ENCODE measurements at regions not wholly inside any gene's neighbourhood (a gene's known extent, or its start where the extent isn't known, plus 50 kb on each side); places are given as distances from the start of the nearest gene placed in this dataset.
A peak's percentile ranks its signal among the peaks of the same experiment; 100 is the strongest.

GRCh38 chr5:73311291-73312110 is 137.1 kb downstream of the FOXD1 start:
- H4K20me1 ChIP-seq (ENCODE audit: control insufficient read depth, extremely low read depth, insufficient read depth, low read length): no peaks in the 10 kb centered on the region
- no peak for TF ChIP-seq CTCF (optimal IDR thresholded peaks at IDR 0.05 in 1 of 3, IDR thresholded peaks at IDR 0.05 in 1 of 3, conservative IDR thresholded peaks at IDR 0.05 in 1 of 3; ENCODE audit: extremely low read depth in 1 of 3, insufficient read depth in 2 of 3, low read length in 3 of 3)
- no peak for TF ChIP-seq EZH2 (IDR thresholded peaks at IDR 0.05; ENCODE audit: low read length)
- H3K36me3 ChIP-seq (ENCODE audit: control insufficient read depth in 2 of 2, extremely low read depth in 1 of 2, insufficient read depth in 2 of 2, low read length in 2 of 2): no peaks in the 10 kb centered on the region
- H2AFZ ChIP-seq (ENCODE audit: control insufficient read depth, low read length): peak overlapping the region; percentile 82
- peaks cover 24% of the 10 kb centered on the region for H3K4me1 ChIP-seq (ENCODE audit: control insufficient read depth, extremely low read depth, insufficient read depth, low read length)
- FAIRE-seq (peak; percentile 86), DNase-seq (ENCODE audit: low read depth, low spot score) (peak; percentile 46)
- H3K79me2 ChIP-seq (ENCODE audit: control insufficient read depth, insufficient read depth, low read length): no peaks in the 10 kb centered on the region
- peak overlapping the region; percentile 50 for H3K9ac ChIP-seq (ENCODE audit: control insufficient read depth, extremely low read depth, insufficient read depth, low read length)
- no peaks in the 10 kb centered on the region for H3K27me3 ChIP-seq (ENCODE audit: control insufficient read depth, extremely low read depth, insufficient read depth, low read length)
- peak overlapping the region; percentile 44 for H3K4me2 ChIP-seq (ENCODE audit: control insufficient read depth, extremely low read depth, insufficient read depth, low read depth, low read length)
- no peak overlapping the region for H3K4me3 ChIP-seq (ENCODE audit: control insufficient read depth in 2 of 3, extremely low read depth in 1 of 3, insufficient read depth in 2 of 3, low read depth in 1 of 3, low read length in 3 of 3)
- H3K9me1 ChIP-seq (ENCODE audit: control insufficient read depth, extremely low read depth, insufficient read depth, low read length): no peaks in the 10 kb centered on the region
- dilution Hi-C loops (cut with MboI; ENCODE audit: extremely low pct_ligation_motif_present, low sequenced_read_pairs): no loop called here
- H3K27ac ChIP-seq (ENCODE audit: control insufficient read depth, insufficient read depth, low read length): peak overlapping the region; percentile 55
- no peaks in the 10 kb centered on the region for H3K9me3 ChIP-seq (ENCODE audit: control insufficient read depth, low read depth, low read length)

DNA sequence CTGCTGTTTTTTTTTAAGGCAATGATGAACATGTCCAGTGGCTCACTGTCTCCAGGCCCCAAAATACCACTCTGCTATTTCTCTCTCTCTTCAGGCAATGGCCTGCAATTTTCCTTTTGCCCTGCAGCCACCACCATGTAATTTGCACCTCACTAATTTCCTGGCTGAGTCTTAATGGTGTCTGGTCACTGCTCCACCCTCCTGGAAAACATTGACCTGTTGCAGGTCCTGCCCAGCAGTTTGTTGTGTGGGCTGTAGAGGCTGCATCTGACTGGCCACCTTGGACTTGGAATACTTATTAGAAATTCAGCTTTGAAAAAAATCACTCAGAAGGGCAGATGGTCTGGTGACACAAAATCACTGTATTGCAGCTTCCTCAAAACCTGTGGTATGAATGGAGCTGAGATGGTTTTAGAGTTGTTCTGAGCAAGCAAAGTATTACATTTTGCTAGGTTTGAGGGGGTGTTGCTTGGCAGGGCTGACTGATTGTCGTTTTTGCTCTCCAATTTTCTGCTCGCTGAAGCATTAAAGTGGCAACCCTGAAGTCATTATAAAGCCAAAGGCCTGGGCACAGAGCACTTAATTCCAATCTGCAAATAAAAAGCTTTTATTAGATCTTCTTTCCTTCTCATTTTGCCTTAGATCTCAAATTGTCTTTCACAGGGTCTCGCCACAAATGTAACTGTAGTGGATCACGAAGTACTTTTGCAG is 134.8 kb downstream of the TMEM174 start:
- DNase-seq (ENCODE audit: low read depth, low spot score) (no peak), FAIRE-seq (no peak)
- TF ChIP-seq EZH2 (IDR thresholded peaks at IDR 0.05; ENCODE audit: low read length) (no peak), CTCF (optimal IDR thresholded peaks at IDR 0.05 in 1 of 3, IDR thresholded peaks at IDR 0.05 in 1 of 3, conservative IDR thresholded peaks at IDR 0.05 in 1 of 3; ENCODE audit: extremely low read depth in 1 of 3, insufficient read depth in 2 of 3, low read length in 3 of 3) (no peak)
- peaks cover 15% of the 10 kb centered on the region for H3K27me3 ChIP-seq (ENCODE audit: control insufficient read depth, extremely low read depth, insufficient read depth, low read length)
- no peaks in the 10 kb centered on the region for H3K9me3 ChIP-seq (ENCODE audit: control insufficient read depth, low read depth, low read length)
- no peak overlapping the region for H3K4me2 ChIP-seq (ENCODE audit: control insufficient read depth, extremely low read depth, insufficient read depth, low read depth, low read length)
- H3K4me3 ChIP-seq (ENCODE audit: control insufficient read depth in 2 of 3, extremely low read depth in 1 of 3, insufficient read depth in 2 of 3, low read depth in 1 of 3, low read length in 3 of 3): no peak overlapping the region
- H3K4me1 ChIP-seq (ENCODE audit: control insufficient read depth, extremely low read depth, insufficient read depth, low read length): peaks cover 17% of the 10 kb centered on the region
- dilution Hi-C loops (cut with MboI; ENCODE audit: extremely low pct_ligation_motif_present, low sequenced_read_pairs): no loop called here
- H3K9ac ChIP-seq (ENCODE audit: control insufficient read depth, extremely low read depth, insufficient read depth, low read length): no peak overlapping the region
- no peaks in the 10 kb centered on the region for H3K9me1 ChIP-seq (ENCODE audit: control insufficient read depth, extremely low read depth, insufficient read depth, low read length)
- H2AFZ ChIP-seq (ENCODE audit: control insufficient read depth, low read length): no peak overlapping the region
- H4K20me1 ChIP-seq (ENCODE audit: control insufficient read depth, extremely low read depth, insufficient read depth, low read length): no peaks in the 10 kb centered on the region
- H3K27ac ChIP-seq (ENCODE audit: control insufficient read depth, insufficient read depth, low read length): no peak overlapping the region
- no peaks in the 10 kb centered on the region for H3K79me2 ChIP-seq (ENCODE audit: control insufficient read depth, insufficient read depth, low read length)
- H3K36me3 ChIP-seq (ENCODE audit: control insufficient read depth in 2 of 2, extremely low read depth in 1 of 2, insufficient read depth in 2 of 2, low read length in 2 of 2): no peaks in the 10 kb centered on the region
